Mammary epithelial cell (primary cell): ENCODE measurements at regions not wholly inside any gene's neighbourhood (a gene's known extent, or its start where the extent isn't known, plus 50 kb on each side); places are given as distances from the start of the nearest gene placed in this dataset.

Experiments used
- EZH2 ChIP-seq: IDR thresholded peaks from 2 replicates; pipeline ENCODE4 v1.6.1; 2012; ENCODE audit warnings: low read length, inconsistent platforms, borderline replicate concordance
- TF ChIP-seq, protein P1 (sequence below), 2 donors: IDR thresholded peaks in 1 of 2; conservative IDR thresholded peaks in 1 of 2; 2 replicates each; pipeline ENCODE4 v1.5.1; 2011 to 2012; ENCODE audit warnings: inconsistent platforms in 2 of 2, low read length in 2 of 2, mild to moderate bottlenecking in 2 of 2, control low read depth in 1 of 2, low read depth in 1 of 2; ENCODE audit not compliant: insufficient read depth in 1 of 2; ENCODE audit errors: extremely low read depth in 1 of 2

DNA sequence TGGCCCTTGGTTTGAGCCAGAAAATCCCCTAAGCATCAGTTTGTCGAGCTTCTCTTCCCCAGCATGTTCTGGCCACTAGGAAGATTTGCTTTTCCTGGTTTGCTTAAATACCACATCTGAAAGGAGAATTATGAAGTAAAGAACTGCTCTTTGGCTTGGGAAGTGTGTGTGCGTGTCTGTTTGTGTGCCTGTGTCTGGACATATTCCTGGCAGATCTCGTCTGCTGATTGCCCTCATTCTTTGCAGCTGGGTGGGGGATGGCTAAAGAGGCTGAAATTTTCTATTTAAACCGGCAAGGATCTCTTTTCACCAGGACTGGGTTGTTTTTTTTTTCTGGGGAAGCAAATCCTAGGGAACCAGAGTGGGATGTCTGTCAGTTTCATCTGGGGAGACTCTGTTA lies 57.3 kb upstream of the MBOAT2 start:
- TF ChIP-seq EZH2 = no peak
- TF ChIP-seq, protein P1, sequence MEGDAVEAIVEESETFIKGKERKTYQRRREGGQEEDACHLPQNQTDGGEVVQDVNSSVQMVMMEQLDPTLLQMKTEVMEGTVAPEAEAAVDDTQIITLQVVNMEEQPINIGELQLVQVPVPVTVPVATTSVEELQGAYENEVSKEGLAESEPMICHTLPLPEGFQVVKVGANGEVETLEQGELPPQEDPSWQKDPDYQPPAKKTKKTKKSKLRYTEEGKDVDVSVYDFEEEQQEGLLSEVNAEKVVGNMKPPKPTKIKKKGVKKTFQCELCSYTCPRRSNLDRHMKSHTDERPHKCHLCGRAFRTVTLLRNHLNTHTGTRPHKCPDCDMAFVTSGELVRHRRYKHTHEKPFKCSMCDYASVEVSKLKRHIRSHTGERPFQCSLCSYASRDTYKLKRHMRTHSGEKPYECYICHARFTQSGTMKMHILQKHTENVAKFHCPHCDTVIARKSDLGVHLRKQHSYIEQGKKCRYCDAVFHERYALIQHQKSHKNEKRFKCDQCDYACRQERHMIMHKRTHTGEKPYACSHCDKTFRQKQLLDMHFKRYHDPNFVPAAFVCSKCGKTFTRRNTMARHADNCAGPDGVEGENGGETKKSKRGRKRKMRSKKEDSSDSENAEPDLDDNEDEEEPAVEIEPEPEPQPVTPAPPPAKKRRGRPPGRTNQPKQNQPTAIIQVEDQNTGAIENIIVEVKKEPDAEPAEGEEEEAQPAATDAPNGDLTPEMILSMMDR (conservative IDR thresholded peaks at IDR 0.05 in 1 of 2, IDR thresholded peaks at IDR 0.05 in 1 of 2; ENCODE audit: extremely low read depth in 1 of 2, insufficient read depth in 1 of 2, low read depth in 1 of 2, low read length in 2 of 2) = no peak
